Upper lobe of left lung (tissue), 4 donors: ENCODE measurements at regions not wholly inside any gene's neighbourhood (a gene's known extent, or its start where the extent isn't known, plus 50 kb on each side); places are given as distances from the start of the nearest gene placed in this dataset.

Experiments
- POLR2A ChIP-seq, 4 donors: fragments of 450-650 bp; IDR thresholded peaks; one replicate each; pipeline ENCODE4 v1.5.1; 2016 to 2017; ENCODE audit warnings: antibody characterized with exemption in 4 of 4, mild to moderate bottlenecking in 2 of 4
- POLR2AphosphoS5 ChIP-seq, 2 donors: sonication (generic); formaldehyde crosslinking; IDR thresholded peaks; one replicate each; pipeline ENCODE4 v1.5.1; 2017; ENCODE audit warnings: antibody characterized with exemption in 2 of 2
- TF ChIP-seq, protein P1 (sequence below), 6 experiments: fragments of 450-650 bp in 4 of 6; fragments of 200-600 bp in 2 of 6; sonication (generic) in 2 of 6; IDR thresholded peaks; one replicate each; pipeline ENCODE4 v1.5.1; 2016 to 2019; ENCODE audit warnings: antibody characterized with exemption in 6 of 6

DNA sequence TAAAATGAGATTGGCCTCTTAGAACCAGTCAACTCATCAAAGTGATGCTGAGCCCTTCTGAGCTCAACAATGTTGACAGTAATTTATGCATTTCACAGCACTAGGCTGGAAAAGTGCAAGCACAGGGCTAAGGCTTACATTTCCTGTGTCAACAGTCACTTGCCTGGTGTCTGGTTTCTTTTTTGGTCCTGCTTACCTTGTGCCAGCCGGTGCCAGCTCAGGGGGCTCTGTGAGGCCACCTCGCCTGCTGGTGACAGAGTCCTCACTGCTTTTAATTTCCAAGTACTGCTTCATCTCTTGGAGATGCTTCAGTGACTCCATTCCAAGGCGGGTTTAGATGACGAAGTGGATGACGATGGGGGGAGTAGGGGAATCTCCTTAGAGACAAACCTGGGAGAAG, 53.1 kb upstream of the KCNA1 start:
- TF ChIP-seq, protein P1, sequence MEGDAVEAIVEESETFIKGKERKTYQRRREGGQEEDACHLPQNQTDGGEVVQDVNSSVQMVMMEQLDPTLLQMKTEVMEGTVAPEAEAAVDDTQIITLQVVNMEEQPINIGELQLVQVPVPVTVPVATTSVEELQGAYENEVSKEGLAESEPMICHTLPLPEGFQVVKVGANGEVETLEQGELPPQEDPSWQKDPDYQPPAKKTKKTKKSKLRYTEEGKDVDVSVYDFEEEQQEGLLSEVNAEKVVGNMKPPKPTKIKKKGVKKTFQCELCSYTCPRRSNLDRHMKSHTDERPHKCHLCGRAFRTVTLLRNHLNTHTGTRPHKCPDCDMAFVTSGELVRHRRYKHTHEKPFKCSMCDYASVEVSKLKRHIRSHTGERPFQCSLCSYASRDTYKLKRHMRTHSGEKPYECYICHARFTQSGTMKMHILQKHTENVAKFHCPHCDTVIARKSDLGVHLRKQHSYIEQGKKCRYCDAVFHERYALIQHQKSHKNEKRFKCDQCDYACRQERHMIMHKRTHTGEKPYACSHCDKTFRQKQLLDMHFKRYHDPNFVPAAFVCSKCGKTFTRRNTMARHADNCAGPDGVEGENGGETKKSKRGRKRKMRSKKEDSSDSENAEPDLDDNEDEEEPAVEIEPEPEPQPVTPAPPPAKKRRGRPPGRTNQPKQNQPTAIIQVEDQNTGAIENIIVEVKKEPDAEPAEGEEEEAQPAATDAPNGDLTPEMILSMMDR (IDR thresholded peaks at IDR 0.05), result no peak
- TF ChIP-seq POLR2A (IDR thresholded peaks at IDR 0.05), result no peak
- TF ChIP-seq POLR2AphosphoS5 (IDR thresholded peaks at IDR 0.05), result no peak
